Astrocyte of the hippocampus (primary cell): ENCODE measurements at regions not wholly inside any gene's neighbourhood (a gene's known extent, or its start where the extent isn't known, plus 50 kb on each side); places are given as distances from the start of the nearest gene placed in this dataset.

ENCODE experiments used
- DNase-seq: peaks from one replicate; pipeline ENCODE4 v3.0.0; 2011; ENCODE audit warnings: low read depth, low spot score

DNA sequence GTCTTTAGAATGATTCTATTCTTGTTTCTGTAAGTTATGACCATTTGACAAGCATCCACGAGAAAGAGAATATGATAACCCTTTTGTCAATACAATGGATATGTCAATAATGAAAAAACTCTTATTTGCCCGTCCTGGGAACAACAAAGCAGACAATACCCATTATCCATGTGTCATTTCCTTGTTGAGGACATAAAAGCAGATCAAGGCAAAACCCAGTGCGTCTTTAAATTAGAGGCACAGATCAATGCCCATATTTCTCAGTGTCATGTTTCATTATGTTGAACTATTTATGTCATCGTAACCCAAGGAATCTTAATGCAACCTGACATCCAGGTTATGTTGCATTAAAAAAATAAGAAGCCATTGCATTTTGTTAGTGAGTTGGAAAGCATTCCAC is 365.0 kb upstream of the CELF4 start:
- no peak for DNase-seq

DNA sequence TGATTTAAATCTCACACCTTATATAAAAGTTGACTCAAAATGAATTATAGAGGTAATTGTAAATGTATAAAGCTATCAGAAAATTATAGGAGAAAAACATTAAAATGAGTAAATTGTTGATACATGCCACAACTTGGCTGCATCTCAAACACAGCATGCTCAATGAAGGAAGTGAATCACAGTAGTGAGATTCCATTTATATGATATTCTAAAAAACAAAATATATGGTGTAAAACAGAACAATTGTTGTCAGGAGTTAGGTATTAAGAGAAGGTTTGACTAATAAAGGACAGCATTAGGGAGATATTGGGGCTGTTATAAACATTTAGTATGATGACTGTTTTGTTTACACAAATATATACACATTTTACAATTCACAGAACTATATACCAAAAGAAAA is 356.6 kb upstream of the CELF4 start:
- DNase-seq = no peak

DNA sequence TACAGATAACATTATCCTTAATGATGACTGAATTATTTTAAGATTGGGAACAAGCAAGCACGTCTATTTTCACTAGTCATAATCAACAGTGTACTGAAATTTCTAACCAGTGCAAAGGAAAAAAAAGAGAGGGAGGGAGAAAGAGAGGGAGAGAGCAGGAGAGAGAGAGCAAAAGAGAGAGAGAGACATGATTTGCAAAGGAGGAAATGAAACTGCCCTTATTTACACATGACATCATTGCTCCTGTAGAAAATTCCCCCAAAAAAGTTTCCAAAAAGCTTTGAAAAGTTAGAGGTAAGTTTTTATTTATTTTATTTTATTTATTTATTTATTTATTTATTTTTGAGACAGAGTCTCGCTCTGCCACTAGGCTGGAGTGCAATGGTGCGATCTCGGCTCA is 355.3 kb upstream of the CELF4 start:
- DNase-seq = no peak

DNA sequence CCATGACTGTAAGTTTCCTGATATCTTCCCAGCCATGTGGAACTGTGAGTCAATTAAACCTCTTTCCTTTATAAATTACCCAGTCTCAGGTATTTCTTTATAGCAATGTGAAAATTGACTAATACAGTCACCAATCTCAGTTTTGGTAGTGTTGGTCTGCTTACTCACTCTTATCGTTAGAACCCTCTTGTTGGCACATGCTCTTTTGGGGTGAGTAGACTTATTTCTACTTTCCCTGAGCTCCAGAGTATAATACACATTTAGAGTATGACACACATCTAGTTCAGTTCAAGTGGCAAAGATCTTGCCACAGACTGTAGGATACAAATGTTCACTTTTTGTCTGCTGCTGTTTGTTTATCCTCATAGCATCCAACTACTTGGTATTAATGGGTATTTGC is 347.5 kb upstream of the CELF4 start:
- DNase-seq = no peak

DNA sequence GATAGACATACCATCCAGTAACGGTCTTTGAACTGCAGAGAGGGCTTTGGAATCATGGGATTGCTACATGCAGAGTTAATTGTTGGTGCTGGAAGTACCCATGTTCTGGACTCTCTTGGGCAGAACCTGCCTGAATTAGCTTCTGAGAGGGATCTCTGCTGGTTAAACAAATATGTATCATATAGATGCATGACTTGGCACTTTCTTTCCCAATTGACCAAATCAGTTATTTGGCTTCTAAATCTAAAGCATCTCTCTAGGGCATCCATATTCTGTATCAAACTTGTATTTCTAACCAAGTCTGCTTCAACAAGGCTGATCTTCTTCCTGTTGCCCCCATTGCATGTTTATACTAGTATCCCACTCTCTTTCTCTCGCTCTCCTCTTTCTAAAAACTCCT is 336.7 kb upstream of the CELF4 start:
- no peak for DNase-seq

DNA sequence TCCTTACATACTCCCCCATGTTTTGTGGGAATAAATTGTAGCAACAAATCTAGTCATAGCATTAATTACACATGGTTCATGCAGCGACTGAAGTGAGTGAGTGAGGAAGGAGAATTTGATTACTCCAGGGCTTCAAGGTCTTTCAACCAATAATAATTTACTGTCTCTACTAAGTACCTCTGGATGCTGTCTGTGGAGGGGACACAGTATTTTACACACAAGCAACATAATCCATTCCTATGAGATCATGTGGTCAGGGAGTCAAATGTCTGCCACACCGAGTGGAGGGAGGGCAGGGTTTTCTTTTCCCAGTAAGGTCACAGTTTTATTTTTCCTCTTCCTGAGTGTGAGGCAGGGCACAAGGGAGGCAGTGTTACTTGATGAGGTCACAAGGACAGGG is 334.7 kb upstream of the CELF4 start:
- no peak for DNase-seq

DNA sequence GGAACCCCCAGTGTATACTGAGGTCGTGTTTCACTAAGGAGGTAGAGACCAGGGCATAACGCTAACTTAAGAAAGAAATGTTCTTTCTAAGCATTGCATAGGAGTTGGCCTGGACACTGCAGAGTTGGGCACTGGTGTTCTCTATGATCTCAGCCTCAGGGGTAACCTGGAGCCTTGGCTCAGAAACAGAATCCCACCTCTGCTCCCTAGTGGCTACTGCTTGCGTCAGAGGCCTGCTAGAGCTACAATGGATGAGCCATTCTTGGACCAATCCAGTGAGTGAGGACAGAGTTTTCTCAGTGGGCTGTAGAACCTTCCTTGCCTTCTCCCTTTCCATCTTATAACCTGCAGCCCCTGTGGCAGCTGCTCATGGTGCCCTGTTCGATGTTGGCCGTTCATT is 324.4 kb upstream of the CELF4 start:
- no peak for DNase-seq

DNA sequence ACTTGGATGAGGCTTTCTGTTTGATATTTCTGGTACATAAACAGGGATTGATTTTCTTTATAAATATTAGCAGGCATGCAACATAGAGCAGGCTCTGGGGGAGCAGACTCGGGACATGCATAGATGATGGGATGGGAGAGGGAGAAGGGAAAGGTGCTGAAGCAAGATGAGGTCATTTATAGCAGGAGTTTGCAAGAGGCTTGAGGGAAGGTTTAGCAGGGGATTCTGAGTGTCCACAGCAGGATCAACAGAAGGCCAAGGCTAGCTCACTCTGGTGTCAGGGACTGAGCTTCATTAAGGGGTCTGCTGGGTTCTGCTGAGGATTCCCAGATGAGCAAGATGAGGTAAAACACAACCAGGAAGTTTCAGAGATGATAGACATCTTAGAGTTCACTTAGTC is 309.1 kb upstream of the CELF4 start:
- DNase-seq = no peak

DNA sequence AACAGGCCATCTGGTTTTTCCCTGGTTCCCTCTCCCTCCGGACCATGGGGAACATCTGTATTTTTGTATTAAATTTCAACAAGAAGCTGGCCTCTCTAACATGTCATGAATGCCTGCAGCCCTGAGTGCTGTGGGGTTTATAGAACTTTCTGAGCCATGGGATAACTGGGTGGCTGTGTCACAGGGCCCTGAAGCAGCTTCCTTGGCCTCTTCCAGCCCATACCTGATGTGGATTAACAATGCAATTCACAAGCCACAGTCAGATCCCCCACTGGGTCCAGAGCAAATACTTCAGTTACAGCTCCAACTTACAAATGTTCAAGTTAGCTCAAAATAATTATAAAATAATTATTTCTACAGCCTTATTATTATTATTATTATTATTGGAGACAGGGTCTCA is 307.8 kb upstream of the CELF4 start:
- DNase-seq = no peak

DNA sequence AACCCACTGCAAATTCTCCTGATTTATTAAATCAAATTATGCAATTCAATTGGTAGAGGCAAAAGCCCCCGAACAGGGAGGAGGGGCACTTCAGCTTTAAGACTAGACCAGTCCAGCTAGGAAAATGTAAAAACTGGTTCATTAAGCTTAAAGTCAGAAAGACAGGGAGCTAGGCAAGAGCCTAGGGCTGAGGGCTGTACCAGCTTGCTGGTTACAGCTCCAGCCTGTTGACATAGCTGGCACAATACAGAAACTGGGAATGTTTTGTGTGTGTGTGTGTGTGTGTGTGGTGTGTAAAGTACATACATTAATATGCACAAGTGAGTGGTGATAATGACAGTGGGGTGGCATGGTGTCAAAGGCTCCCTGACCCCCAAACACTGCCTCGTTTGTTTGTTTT is 307.0 kb upstream of the CELF4 start:
- DNase-seq = no peak

DNA sequence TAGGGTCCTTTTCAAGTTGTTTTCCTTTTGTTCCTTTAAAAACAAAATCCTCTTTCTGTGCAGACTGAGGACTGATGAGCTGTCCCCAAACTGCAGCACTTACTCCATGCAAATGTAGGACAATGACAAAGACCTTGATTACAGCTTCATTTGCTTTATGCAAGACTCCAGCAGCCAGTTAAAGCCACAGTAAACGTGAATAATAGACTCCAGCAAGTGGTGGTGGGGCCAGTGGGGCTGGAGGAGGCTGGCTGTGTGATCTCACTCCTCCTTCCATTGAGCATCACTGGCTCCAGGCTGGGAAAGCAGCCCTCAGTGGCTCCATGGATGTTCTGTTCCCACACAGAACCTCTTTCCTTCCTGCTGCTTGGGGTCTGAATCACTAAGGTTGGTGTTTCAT is 306.0 kb upstream of the CELF4 start:
- DNase-seq = no peak

DNA sequence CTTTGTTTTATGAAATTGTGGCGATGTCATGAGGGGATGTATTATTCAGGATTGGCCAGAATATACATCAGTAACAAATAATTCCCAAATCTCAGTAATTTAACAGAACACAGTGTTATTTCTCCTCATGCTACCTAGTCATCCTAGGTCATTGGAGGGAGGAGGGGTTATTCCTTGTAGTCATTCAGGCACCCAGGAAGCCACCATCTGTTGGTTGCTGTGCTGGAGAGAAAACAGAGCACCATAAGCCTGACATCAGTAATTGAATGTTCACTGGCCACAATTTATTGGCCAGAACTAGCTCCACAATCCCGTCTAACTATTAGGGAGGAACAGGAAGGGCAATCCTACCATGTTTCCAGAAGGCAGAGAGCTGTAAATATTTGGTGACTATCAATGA is 303.5 kb upstream of the CELF4 start:
- DNase-seq = no peak

DNA sequence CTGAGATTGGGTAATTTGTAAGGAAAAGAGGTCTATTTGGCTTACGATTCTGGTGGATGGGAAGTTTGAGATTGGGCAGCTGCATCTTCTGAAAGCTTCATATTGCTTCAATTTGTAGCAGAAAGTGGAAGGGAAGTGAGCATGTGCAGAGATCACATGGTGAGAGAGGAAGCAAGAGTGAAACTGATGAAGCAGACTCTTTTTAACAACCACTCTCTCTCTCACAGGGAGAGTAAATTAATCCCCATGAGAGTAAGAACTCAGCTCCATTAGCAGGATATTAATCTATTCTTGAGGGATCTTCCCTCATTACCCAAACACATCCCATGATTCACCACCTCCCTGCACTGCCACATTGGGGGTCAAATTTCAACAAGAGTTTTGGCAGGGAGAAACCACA is 298.5 kb upstream of the CELF4 start:
- DNase-seq = no peak

DNA sequence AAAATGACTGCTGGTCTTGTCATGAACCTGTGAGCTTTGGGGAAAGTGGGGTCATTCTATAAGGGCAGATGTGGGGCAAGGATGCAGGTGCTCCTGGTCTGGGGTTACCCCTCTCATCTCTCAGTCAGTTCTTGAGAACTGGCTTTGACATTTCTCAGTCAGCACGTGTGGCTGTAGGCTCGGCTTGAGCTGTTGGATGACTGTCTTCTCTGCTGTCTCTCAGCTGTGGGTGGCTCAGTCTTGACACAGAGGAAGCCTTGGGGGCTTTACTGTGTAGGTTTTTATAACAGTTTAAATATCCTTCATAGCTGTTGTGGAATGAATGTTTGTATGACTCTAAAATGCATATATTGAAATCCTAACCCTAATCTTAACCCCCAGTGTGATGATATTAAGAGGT is 296.4 kb upstream of the CELF4 start:
- DNase-seq = no peak

DNA sequence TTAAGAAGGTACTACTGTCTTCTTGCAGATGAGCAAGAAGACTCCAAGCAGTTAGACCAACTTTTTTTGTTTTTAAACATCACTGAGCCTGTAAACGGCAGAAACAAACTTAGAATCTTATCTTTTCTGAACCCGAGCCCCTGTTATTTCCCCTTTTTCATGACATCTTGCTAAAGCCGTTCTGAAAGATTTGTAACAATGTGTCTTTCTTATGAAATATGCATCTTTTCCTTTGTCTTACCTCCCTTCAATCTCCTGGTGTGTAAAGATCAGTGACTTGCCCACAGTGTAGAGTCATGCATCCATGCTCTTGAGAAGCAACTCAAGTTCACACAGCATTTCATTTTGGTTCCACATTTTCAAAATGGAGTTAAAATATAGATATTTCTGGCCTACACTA is 288.8 kb upstream of the CELF4 start:
- no peak for DNase-seq

DNA sequence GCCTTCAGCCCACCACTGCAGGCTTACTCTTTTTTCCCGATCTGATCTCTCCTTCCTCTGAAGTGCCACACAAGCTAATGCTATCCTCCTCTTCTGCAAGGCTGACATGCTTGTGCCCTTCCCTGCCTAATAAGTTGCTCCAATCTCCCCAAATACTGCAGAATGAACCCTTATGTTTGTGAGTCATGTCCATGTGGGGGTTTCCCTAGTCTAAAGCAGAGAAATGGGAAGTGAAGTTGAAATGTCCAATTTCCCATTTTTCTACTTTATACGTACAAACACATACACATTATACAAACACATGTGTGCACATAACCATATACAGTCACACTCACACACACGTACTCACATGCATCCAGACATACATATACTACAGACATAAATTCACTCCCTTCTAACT is 288.1 kb upstream of the CELF4 start:
- DNase-seq = no peak

DNA sequence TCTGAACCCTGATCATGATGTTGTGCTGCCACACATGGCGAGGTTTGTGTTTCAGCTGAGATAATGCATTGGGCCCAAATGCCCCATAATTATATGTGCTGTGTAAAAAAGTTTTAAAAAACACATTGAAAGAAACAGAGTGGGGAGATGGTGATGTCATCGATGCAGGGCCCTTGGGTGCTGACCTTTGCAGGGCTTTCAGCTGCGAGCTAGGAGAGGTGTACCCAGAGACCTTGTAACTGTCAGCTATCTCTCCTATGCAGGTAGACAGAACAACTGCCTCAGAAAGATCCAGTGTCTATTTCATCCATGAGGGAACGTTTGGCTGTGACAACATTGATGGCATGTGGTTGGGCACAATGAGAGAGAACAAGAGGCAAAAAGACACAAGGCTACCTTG is 286.9 kb upstream of the CELF4 start:
- DNase-seq = no peak

DNA sequence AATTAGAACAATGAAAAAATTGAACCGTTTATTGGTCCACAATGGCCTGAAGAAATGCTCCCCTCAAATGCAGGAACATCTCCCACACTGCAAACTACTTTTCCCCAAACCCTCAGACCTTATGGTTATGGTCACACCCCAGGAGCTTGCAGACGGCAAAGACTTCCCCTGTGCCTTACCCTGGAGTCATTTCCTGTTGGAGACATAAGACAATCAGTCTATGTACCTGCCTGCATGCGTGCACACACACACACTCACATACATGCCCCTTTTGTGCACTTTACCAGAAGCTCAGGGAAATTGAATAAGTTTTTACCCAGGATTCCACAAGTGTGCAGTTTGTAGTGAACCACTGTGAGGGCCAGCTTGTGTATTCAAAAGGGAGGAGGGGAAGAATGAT is 281.9 kb upstream of the CELF4 start:
- DNase-seq = no peak

DNA sequence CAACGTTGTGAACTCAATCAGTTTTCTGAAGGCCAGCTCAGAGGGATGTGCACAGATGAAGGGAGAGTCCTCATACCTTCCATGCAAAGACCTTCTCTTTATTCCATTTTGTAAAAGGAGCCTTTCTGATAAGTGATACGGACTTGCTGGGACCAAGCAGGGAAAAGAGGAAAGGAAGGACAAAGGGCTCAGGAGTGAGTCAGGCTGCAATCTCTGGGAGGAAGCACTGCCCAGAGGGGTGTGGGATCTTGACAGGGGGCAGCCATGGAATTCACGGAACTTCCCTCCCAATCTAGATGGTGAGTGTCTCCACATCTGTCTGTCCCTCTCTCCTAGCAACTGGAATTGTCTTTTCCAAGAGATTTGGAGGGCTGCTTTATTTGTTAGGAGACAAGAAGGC is 281.4 kb upstream of the CELF4 start:
- DNase-seq = no peak

DNA sequence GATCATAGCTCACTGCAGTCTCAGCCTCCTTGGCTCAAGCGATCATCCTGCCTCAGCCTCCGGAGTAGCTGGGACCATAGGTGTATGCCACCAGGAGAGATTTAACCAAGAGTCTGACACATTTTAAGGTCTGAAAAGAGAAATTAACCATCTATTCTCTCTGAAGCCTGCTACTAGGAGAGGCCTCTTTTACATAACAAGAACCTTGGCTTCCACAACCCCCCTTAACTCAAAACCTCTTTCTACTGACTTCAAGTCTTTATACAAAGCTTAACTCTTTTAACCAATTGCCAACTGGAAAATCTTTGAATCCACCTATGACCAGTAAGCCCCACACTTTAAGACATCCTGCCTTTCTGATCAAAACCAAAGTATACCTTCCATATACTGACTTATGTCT is 279.9 kb upstream of the CELF4 start:
- DNase-seq = no peak

DNA sequence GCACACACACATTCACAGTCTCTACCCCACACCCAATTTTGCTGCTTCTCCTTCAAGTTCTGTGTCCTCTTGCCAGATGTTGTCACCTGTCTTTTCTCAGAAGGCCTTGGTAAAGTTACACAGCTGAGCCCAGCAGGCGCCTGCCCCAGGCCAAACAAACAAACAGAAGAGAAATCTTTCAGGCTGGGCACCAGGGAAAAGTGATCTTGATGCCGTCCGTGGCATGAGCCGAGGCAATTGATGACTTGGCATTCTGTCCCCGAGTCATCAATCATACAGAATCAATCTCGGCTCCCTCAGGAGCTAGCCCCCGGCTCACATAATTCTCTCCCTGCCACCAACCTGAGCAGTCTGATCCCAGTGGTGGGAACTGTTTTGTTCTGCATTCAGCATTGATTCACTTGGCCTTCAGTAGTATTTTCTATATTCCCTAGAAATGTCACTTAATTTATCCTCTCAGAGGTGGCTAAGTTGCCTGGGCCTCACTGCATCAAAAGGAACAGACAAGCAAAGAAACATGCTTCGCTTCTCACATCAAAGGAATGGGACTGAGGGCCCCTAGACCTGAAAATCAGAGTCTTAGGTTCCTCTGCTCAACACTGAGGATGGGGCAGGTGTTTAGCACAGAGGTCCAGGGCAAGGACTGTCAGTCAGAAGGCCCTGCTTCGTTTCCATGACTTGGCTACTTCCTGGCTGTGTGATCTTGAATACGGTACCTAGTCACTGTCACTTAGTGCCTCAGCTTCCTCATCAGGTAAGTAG is 278.8 kb upstream of the CELF4 start:
- no peak for DNase-seq

DNA sequence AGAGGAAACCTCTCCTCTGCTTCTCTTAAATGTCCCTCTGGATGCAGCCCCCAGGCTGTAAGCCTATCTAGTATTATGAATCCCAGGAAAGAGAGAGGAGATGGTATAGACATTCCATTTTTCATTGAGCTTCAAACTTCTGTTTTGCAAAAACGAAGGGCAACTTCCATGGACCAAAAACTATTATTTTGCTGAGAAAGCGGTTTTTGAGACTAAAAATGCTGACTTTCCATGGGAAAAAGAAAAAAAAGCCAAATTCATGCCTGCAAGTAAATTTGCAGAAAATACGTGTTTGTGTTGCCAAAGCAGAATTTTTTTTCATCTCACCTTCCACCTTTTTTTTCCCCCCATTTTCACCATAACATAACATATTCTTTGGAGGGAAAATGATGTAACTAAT is 272.5 kb upstream of the CELF4 start:
- DNase-seq = no peak

DNA sequence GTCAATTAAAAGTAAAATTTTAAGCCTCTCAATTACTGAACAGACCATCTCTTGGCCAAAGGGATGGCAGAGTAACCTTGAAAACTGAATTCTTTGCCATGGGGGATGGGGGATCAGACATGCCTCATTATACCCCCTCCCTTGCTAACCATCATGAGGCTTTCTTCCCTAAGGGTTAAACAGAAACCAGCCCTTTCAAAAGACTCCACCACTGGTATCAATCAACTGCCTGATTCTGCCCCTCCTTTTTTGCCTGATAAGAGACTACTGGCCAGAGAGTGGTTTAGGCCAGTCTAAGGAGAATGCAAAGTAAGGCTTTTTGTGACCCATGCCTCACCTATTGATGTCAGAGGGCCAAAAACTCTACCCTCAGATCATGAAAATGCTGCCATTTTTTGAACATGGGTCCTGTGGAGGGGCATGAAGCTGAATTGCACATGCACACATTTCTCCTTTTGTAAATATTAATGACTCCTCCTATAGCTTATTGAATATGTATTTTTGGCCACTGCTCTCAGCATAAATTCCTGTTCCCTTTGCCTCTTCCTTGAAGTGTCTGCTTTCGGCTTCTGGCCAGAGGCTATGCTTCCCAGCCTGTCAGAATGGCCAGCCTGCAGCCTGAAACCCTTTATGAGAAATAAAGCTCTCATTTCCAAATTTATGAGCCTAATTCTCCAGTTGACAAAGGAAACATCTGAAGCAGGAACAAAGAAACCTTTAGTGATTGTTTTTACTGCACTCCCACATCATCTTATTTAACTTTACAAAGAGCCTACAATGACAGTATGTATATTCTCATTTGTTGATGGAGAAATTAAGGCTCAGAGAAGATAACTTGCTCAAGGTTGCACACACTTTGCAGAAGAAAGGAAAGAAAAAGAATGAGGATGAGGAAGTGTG is 270.7 kb upstream of the CELF4 start:
- DNase-seq = no peak
